Activated CD4-positive, alpha-beta T cell treated with anti-CD3 and anti-CD28 coated beads for 24 hours (primary cell): ENCODE measurements at regions not wholly inside any gene's neighbourhood (a gene's known extent, or its start where the extent isn't known, plus 50 kb on each side); places are given as distances from the start of the nearest gene placed in this dataset.

Experiments used
- DNase-seq, 2 donors: peaks; one replicate each; pipeline ENCODE4 v3.0.0-alpha.2; 2020; ENCODE audit warnings: low read depth in 2 of 2

- no peak for DNase-seq
These were observed 99.3 kb upstream of the PMEPA1 start for GRCh38 chr20:57809149-57809548.

DNA sequence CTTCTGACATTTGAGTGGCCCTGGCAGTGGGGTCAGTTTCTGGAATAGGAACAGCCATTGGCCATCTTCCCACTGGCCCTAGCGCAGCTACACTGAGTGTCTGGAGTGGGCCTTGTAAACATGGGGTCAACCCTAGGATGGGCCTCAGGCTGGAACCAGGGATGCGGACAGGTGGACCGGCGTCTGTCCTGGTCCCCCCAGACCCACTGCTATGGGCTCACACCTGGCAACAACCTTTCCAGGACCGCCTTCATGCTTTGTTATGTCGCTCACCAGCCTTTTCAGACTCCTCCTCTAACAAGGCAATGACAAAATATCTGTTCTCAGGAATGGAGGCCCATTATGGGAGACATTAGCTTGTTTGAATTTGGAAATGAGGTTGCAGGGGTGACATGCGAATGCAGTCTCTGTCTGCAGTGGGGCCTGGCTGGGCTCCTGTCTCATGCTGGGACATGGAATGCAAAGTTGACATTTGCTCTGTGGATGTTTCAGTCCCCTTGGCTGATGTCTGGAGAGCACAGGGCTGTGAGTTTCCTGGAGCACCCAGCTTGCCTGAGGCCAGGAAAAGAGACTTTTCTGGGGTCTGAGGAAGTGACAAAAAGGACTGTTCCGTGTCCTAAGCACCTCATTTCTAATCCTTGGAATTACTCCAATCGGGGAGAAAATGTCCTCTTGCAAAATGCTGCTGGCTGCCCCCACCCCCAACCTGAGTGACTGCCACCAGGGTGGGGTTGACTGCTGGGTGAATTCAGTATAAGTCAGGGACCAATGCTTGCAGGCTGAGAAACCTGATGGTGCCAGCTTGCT, 98.7 kb upstream of the PMEPA1 start:
- no peak for DNase-seq

- DNase-seq, result no peak
These were observed 97.8 kb upstream of the PMEPA1 start for GRCh38 chr20:57807401-57808263.

- DNase-seq, result no peak
These were observed 97.2 kb upstream of the PMEPA1 start for GRCh38 chr20:57806975-57807374.

GRCh38 chr20:57806476-57806875, 96.7 kb upstream of the PMEPA1 start:
- DNase-seq, result no peak

- DNase-seq, result no peak
These were observed 95.9 kb upstream of the PMEPA1 start for GRCh38 chr20:57805747-57806146.

- no peak for DNase-seq
These were observed 94.8 kb upstream of the PMEPA1 start for GRCh38 chr20:57804470-57805250.

DNA sequence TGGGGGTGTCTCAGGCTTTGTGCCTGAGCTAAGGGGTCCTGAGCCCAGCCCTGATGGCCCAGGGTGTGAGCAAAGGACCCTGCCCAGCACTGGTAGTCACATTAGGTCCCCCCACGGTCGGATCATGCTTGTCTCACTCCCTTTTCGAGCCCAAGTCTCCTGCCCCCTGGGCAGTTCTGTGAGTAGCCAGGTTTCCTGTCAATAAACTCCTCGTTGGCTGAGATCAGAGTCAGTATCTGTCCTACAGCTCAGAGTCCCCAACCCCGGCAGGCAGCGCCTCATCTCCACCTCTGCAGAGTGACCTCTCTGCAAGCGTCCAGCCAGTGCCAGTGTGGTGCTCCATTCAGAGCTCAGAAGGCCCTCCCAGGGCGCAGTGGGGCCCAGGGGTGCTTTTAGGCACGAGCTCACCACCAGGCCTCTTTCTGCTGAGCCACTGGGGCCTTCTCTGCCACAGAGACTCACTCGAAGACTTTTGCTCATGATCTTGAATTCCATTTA, 93.7 kb upstream of the PMEPA1 start:
- DNase-seq, result no peak

DNA sequence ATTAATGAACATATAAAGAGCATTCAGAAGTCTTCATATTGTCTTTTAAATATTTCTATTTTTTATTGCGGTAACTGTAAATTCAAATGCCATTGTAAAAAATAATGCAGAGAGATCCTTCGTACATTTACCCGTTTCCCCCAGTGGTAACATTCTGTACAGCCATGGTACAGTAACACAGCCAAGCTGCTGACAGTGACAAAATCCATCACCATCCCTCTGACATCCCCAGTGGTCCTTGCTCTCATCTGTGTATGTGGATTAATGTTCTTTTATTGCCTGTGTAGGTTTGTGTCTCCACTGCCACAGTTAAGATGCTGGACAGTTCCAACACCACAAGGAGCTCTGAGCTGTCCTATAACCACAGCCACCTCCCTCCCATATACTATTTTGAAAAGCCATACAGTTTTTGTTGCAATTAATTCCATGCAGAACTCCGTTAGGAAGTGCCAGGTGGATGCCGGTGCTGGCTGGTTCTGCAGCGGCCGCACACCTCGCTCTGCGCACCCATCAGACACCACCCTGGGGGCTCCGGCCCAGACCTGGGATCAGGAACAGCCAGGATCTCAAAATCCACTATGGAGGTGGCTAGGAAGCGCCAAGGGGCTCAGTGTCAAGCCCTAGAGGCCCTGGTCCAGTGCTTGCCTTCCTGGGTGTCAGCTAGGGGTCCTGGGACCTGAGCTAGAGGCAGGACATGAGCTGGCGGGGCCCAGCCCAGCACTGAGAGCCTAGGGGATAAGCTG, 93.1 kb upstream of the PMEPA1 start:
- DNase-seq, result no peak

DNA sequence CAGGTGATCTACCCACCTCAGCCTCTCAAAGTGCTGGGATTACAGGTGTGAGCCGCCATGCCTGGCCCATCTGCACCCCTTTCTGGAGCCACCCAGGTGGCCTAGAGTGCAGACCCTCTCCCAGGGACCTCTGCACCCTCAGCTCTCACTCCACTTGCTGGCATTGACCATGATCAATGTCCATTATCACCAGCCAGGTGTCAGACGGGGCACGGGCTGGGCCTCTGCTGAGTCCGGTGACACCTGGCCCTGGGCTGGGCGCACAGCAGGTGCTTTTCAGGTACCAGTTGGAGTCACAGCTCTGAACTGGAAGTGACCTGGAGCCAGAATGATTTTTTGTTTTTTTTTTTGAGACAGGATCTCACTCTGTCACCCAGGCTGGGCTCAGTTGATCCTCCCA, 91.8 kb upstream of the PMEPA1 start:
- DNase-seq, result no peak

DNA sequence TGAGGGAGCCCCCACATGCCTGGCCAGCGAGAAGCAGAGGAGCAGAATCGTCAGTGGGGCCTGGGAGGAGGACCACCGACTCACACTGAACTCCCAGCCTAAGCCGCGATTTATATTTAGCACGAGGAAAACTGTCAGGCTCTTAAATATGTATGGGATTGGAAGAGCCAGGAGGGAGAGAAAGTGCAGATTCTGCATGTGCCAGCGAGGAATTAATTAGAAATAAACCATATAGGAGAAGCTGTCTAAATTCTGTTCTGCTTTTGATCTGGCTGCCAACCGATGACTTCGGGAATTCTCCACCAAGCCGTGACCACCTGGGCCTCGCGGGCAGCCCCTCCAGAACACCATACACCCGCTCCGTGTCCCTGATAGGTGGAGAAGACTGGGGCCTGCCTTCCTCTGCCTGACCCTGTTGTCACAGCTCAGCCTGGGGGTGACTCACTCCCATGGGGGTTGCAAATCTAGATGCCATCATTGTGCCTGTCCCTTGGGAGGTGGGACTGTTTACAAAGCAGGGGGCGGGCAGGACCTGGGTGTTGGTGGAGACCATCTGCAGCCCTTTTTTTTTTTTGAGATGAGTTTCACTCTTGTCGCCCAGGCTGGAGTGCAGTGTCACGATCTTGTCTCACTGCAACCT, 91.1 kb upstream of the PMEPA1 start:
- DNase-seq, result no peak

GRCh38 chr20:57797401-57797800, 87.6 kb upstream of the PMEPA1 start:
- DNase-seq, result no peak

GRCh38 chr20:57795977-57796560, 86.3 kb upstream of the PMEPA1 start:
- DNase-seq, result no peak

GRCh38 chr20:57795342-57795697, 85.5 kb upstream of the PMEPA1 start:
- DNase-seq, result no peak

- no peak for DNase-seq
These were observed 85.0 kb upstream of the PMEPA1 start for GRCh38 chr20:57794600-57795341.

DNA sequence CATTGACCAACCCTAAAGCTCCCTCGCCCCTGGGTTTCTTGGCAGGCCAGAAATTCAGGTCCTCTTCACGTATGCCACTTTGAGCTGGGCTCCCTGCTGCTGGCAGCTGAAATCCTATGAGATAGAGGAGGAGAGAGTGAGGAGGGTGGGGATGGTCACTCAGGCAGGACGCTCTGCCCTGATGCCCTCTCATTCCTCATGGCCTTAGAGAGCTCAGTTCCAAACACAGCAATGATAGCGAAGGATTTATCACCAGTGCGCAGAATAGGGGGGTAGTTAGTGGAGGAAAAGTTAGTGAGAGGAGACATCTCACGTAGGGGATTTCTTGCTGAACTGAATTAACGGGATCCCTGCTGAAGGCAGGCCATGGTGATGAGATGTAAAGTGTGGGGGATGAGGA, 84.2 kb upstream of the PMEPA1 start:
- DNase-seq, result no peak

- DNase-seq, result no peak
These were observed 83.6 kb upstream of the PMEPA1 start for GRCh38 chr20:57793421-57793820.

DNA sequence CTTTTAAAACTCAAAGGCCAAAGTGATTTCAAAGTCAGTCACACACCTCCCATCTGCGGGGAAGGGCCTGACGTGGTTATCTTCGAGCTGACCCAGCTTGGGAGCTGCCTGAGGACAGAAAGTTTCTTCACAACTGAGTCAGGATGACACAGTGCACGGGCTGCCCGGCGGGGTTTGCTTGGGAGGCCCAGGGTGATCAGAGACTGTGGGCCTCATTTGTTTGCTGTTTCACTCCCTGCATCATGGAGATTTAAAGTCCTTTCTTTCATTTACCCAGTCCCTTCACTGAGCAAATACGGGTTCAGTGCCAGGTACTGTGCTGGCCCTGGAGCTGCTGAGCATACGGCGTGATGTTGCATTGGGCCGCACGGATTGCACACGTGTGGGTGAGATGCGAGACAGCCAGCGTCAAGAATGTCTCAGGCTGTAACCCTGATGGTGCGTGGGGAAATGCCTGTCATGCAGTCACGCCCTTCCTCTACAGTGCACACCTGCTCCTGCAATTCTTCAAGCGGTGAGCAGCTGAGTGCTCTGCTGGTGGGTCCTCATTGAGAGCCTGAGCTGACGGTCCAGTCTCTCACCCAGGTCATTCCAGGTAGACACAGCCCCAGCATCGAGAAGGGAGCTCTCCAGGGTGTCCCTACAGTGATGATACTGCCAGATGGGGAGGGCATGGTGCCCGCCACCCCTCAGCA, 82.7 kb upstream of the PMEPA1 start:
- DNase-seq, result no peak

- DNase-seq, result no peak
These were observed 82.2 kb upstream of the PMEPA1 start for GRCh38 chr20:57791966-57792365.
